GM12878 (cell line): ENCODE measurements at regions not wholly inside any gene's neighbourhood (a gene's known extent, or its start where the extent isn't known, plus 50 kb on each side); places are given as distances from the start of the nearest gene placed in this dataset.

ENCODE experiments used
- ATAC-seq: fragments of 200-7000 bp; cut with Tn5 transposase; 3 replicates; pipeline ENCODE4 v1.9.1; 2020; ENCODE audit warnings: mild to moderate bottlenecking, moderate library complexity
- BruUV-seq: library from RNA; stranded (reverse); fragments of 400-500 nt; replicated peaks from 2 replicates; lab custom pipeline; 2021; lab: Mats Ljungman, UMichigan
- CTCF ChIA-PET: fragments of 300-600 bp; sonication (Branson Sonifier 250); formaldehyde crosslinking; extraction: SDS; loops from one replicate; lab custom pipeline; 2021; ENCODE audit warnings: inconsistent platforms; lab: Yijun Ruan, JAX
- POLR2A ChIA-PET: fragments of 350-600 bp; formaldehyde crosslinking; extraction: SDS; loops from one replicate; lab custom pipeline; 2021; ENCODE audit warnings: inconsistent platforms; lab: Charles Lee
- RAD21 ChIA-PET: fragments of 300-600 bp; sonication (Branson Sonifier 250); formaldehyde crosslinking; loops from one replicate; lab custom pipeline; 2023; ENCODE audit warnings: antibody characterized with exemption; ENCODE audit not compliant: unreplicated experiment; lab: Charles Lee
- SMC1A ChIA-PET: fragments of 300-600 bp; sonication (Branson Sonifier 250); formaldehyde crosslinking; loops from one replicate; lab custom pipeline; 2023; ENCODE audit not compliant: unreplicated experiment, uncharacterized antibody; lab: Charles Lee
- DNase-seq: peaks from one replicate; pipeline ENCODE4 v3.0.0-alpha.2; 2011; ENCODE audit warnings: low read depth, low spot score
- FAIRE-seq: peaks from 3 replicates; lab custom pipeline; 2011; peaks lifted over from hg19 to GRCh38; lab: Jason Lieb, UNC
- H2AFZ ChIP-seq: 2 replicates; pipeline ENCODE4 v1.6.0; 2011; ENCODE audit warnings: low read depth, low read length, control low read depth; ENCODE audit not compliant: control insufficient read depth
- H3K27ac ChIP-seq: 2 replicates; pipeline ENCODE4 v1.5.1; 2011; ENCODE audit warnings: control low read depth; ENCODE audit not compliant: control insufficient read depth, insufficient read depth
- H3K27me3 ChIP-seq, 2 experiments: replicated peaks in 1 of 2; 2 replicates each; pipeline versions ENCODE4 v1.6.0 to v1.6.1; 2011; ENCODE audit warnings: low read length in 1 of 2; ENCODE audit not compliant: control insufficient read depth in 2 of 2, insufficient read depth in 2 of 2
- H3K36me3 ChIP-seq, 2 experiments: 2 replicates each; pipeline ENCODE4 v1.5.1; 2011; ENCODE audit warnings: low read length in 1 of 2; ENCODE audit not compliant: control insufficient read depth in 2 of 2, insufficient read depth in 2 of 2
- H3K4me1 ChIP-seq: 2 replicates; pipeline ENCODE4 v1.6.1; 2011; ENCODE audit warnings: mild to moderate bottlenecking, low read length, moderate library complexity, mixed read lengths; ENCODE audit not compliant: control insufficient read depth, insufficient read depth
- H3K4me2 ChIP-seq: 2 replicates; pipeline ENCODE4 v1.6.0; 2011; ENCODE audit warnings: control low read depth; ENCODE audit not compliant: control insufficient read depth, insufficient read depth
- H3K4me3 ChIP-seq: fragments of 200-600 bp; sonication (generic); 2 replicates; pipeline ENCODE4 v1.5.1; 2016
- H3K79me2 ChIP-seq: 2 replicates; pipeline ENCODE4 v1.6.0; 2011; ENCODE audit warnings: low read length; ENCODE audit not compliant: control insufficient read depth, insufficient read depth
- H3K9ac ChIP-seq: 2 replicates; pipeline ENCODE4 v1.8.0; 2011; ENCODE audit warnings: low read length, control low read depth, mixed read lengths; ENCODE audit not compliant: control insufficient read depth, insufficient read depth
- H3K9me3 ChIP-seq: replicated peaks from 3 replicates; pipeline ENCODE4 v1.5.1; 2011; ENCODE audit warnings: mild to moderate bottlenecking, low read length; ENCODE audit not compliant: control insufficient read depth, insufficient read depth
- H4K20me1 ChIP-seq: 2 replicates; pipeline ENCODE4 v1.6.0; 2011; ENCODE audit not compliant: control insufficient read depth, insufficient read depth
- BACH1 ChIP-seq: fragments of 450-650 bp; IDR thresholded peaks from 2 replicates; pipeline ENCODE4 v1.6.1; 2017; ENCODE audit warnings: mild to moderate bottlenecking, borderline replicate concordance
- DPF2 ChIP-seq: fragments of 450-650 bp; IDR thresholded peaks from 2 replicates; pipeline ENCODE4 v1.6.1; 2017; ENCODE audit warnings: mild to moderate bottlenecking
- ETV6 ChIP-seq, 2 experiments: fragments of 450-650 bp in 1 of 2; IDR thresholded peaks in 1 of 2; conservative IDR thresholded peaks in 1 of 2; 2 replicates each; pipeline ENCODE4 v1.6.1; 2014; ENCODE audit warnings: antibody characterized with exemption in 1 of 2, borderline replicate concordance in 1 of 2, low read depth in 1 of 2, mild to moderate bottlenecking in 1 of 2, moderate library complexity in 1 of 2
- FOXK2 ChIP-seq: fragments of 450-650 bp; IDR thresholded peaks from 2 replicates; pipeline ENCODE4 v1.6.1; 2017; ENCODE audit warnings: mild to moderate bottlenecking, moderate library complexity
- HSF1 ChIP-seq: fragments of 150-350 bp; IDR thresholded peaks from 2 replicates; pipeline ENCODE4 v1.6.1; 2014; ENCODE audit warnings: mild to moderate bottlenecking, low read depth, low read length
- RB1 ChIP-seq: fragments of 450-650 bp; formaldehyde crosslinking; IDR thresholded peaks from 2 replicates; pipeline ENCODE4 v1.6.1; 2017; ENCODE audit warnings: mild to moderate bottlenecking, borderline replicate concordance
- SMAD1 ChIP-seq: fragments of 450-650 bp; IDR thresholded peaks from 2 replicates; pipeline ENCODE4 v1.6.1; 2018; ENCODE audit warnings: mild to moderate bottlenecking, low read depth; ENCODE audit not compliant: partially characterized antibody
- ZBTB4 ChIP-seq: fragments of 450-650 bp; formaldehyde crosslinking; IDR thresholded peaks from 2 replicates; pipeline ENCODE4 v1.4.0; 2022; ENCODE audit warnings: mild to moderate bottlenecking, moderate library complexity
- WGBS: methylation state at CpG from one replicate; pipeline ENCODE4 v1.1.6; 2016; ENCODE audit warnings: low lambda C conversion rate; ENCODE audit not compliant: insufficient replicate concordance, insufficient coverage; ENCODE audit errors: missing lambda C conversion rate; 5-methylcytosine and 5-hydroxymethylcytosine counted together
- in situ Hi-C: fragments of 300-500 bp; cut with MboI; formaldehyde crosslinking; loops from 9 replicates; pipeline ENCODE4 v1.14.3; 2018; ENCODE audit warnings: mixed read lengths
- intact Hi-C: fragments of 100-400 bp; cut with micrococcal nuclease; formaldehyde crosslinking; loops from one replicate; pipeline ENCODE4 v1.14.2; 2022; ENCODE audit not compliant: unreplicated experiment

- no peak for TF ChIP-seq DPF2
Measured at GRCh38 chr4:123777373-123777772, 380.8 kb downstream of the SPRY1 start (continued).

GRCh38 chr4:123783151-123783790 is 386.7 kb downstream of the SPRY1 start:
- SMC1A ChIA-PET = no interaction called here
- WGBS = 57% methylated on average over 3 of the region's 3 CpGs
- Histone ChIP-seq H3K9me3 (no peaks in the 10 kb centered on the region), H2AFZ (no peak overlapping the region), H3K4me2 (no peak overlapping the region), H3K4me1 (no peaks in the 10 kb centered on the region), H3K9ac (no peak overlapping the region), H3K27me3 (no peaks in the 10 kb centered on the region), H3K36me3 (no peaks in the 10 kb centered on the region), H3K79me2 (no peaks in the 10 kb centered on the region), H4K20me1 (no peaks in the 10 kb centered on the region), H3K27ac (no peak overlapping the region), H3K4me3 (no peak overlapping the region)
- POLR2A ChIA-PET = no interaction called here
- intact Hi-C loops (no loop called here), in situ Hi-C loops (no loop called here)
- CTCF ChIA-PET = interaction anchor here (1.0 kb wide), 1 partner anchor 481 kb away, joined by 4 read pairs; no protein-coding TSS in a partner anchor
- TF ChIP-seq SMAD1 (no peak), ZBTB4 (CRISPR knock-in tag) (no peak), ETV6 (conservative IDR thresholded peaks at IDR 0.05 in 1 of 2, IDR thresholded peaks at IDR 0.05 in 1 of 2; ENCODE audit: borderline replicate concordance in 1 of 2, low read depth in 1 of 2) (no peak), RB1 (no peak), FOXK2 (no peak), BACH1 (no peak), HSF1 (no peak)
- RAD21 ChIA-PET = no interaction called here
- ATAC-seq (no peak), DNase-seq (no peak), FAIRE-seq (no peak)
- no TSS peak for BruUV-seq
